IPS DF 6.9 (cell line): ENCODE measurements at regions not wholly inside any gene's neighbourhood (a gene's known extent, or its start where the extent isn't known, plus 50 kb on each side); places are given as distances from the start of the nearest gene placed in this dataset.

ENCODE experiments used
- DNase-seq: peaks from one replicate; pipeline ENCODE4 v3.0.0-alpha.2; 2013; ENCODE audit warnings: low read depth, low spot score
- H3K27ac ChIP-seq: one replicate; pipeline ENCODE4 v1.5.1; 2013; ENCODE audit warnings: low read length, control low read depth
- H3K27me3 ChIP-seq: 2 replicates; pipeline ENCODE4 v1.6.1; 2013; ENCODE audit warnings: mild to moderate bottlenecking, low read length; ENCODE audit not compliant: control insufficient read depth, insufficient read depth
- H3K36me3 ChIP-seq: 2 replicates; pipeline ENCODE4 v1.6.1; 2013; ENCODE audit warnings: low read length; ENCODE audit not compliant: control insufficient read depth, insufficient read depth
- H3K4me1 ChIP-seq: 2 replicates; pipeline ENCODE4 v1.6.1; 2013; ENCODE audit warnings: low read length; ENCODE audit not compliant: control insufficient read depth, insufficient read depth
- H3K4me3 ChIP-seq: 2 replicates; pipeline ENCODE4 v1.5.1; 2013; ENCODE audit warnings: mild to moderate bottlenecking, low read length
- H3K9me3 ChIP-seq: 2 replicates; pipeline ENCODE4 v1.6.1; 2013; ENCODE audit warnings: low read length, inconsistent platforms; ENCODE audit not compliant: control insufficient read depth, insufficient read depth
- WGBS: extraction: QIAGEN DNeasy Blood & Tissue Kit; methylation state at CpG from one replicate; pipeline ENCODE4 v1.1.7; 2013; ENCODE audit warnings: mixed read lengths, missing lambda C conversion rate; ENCODE audit not compliant: insufficient read length, insufficient coverage; 5-methylcytosine and 5-hydroxymethylcytosine counted together

- Histone ChIP-seq H3K9me3 (no peaks in the 10 kb centered on the region), H3K4me3 (no peak overlapping the region), H3K36me3 (no peaks in the 10 kb centered on the region), H3K27me3 (no peaks in the 10 kb centered on the region), H3K4me1 (no peaks in the 10 kb centered on the region), H3K27ac (no peak overlapping the region)
- no peak for DNase-seq
- no CpG with 5 or more reads among the region's 5 CpGs for whole genome bisulfite sequencing
Observed at GRCh38 chr1:38758820-38759219, 100.8 kb downstream of the RRAGC start.

- Histone ChIP-seq H3K27ac (no peak overlapping the region), H3K9me3 (no peaks in the 10 kb centered on the region), H3K4me1 (0 out of 2 replicates have a peak, but pooled peaks cover 1% of the 10 kb centered on the region), H3K4me3 (no peak overlapping the region), H3K36me3 (no peaks in the 10 kb centered on the region), H3K27me3 (no peaks in the 10 kb centered on the region)
- WGBS: no CpG with 5 or more reads among the region's 16 CpGs
- DNase-seq: no peak
Observed at GRCh38 chr1:38746941-38747600, 112.5 kb downstream of the RRAGC start.

GRCh38 chr1:38746402-38746935, 113.1 kb downstream of the RRAGC start:
- H3K27me3 ChIP-seq: no peaks in the 10 kb centered on the region
- no peaks in the 10 kb centered on the region for H3K36me3 ChIP-seq
- DNase-seq: no peak
- no peak overlapping the region for H3K4me3 ChIP-seq
- 0 out of 2 replicates have a peak, but pooled peaks cover 1% of the 10 kb centered on the region for H3K4me1 ChIP-seq
- no peak overlapping the region for H3K27ac ChIP-seq
- WGBS: no CpG with 5 or more reads among the region's 6 CpGs
- H3K9me3 ChIP-seq: no peaks in the 10 kb centered on the region

- Histone ChIP-seq H3K27me3 (no peaks in the 10 kb centered on the region), H3K4me1 (0 out of 2 replicates have a peak, but pooled peaks cover 1% of the 10 kb centered on the region), H3K9me3 (no peaks in the 10 kb centered on the region), H3K27ac (no peak overlapping the region), H3K4me3 (no peak overlapping the region), H3K36me3 (no peaks in the 10 kb centered on the region)
- DNase-seq: no peak
- no CpG with 5 or more reads among the region's 9 CpGs for WGBS
Observed at GRCh38 chr1:38745476-38746401, 113.8 kb downstream of the RRAGC start.

GRCh38 chr1:38744452-38745350, 114.9 kb downstream of the RRAGC start:
- DNase-seq: no peak
- Histone ChIP-seq H3K27me3 (no peaks in the 10 kb centered on the region), H3K27ac (no peak overlapping the region), H3K4me1 (0 out of 2 replicates have a peak, but pooled peaks cover 1% of the 10 kb centered on the region), H3K36me3 (no peaks in the 10 kb centered on the region), H3K9me3 (no peaks in the 10 kb centered on the region), H3K4me3 (no peak overlapping the region)
- WGBS: no CpG with 5 or more reads among the region's 10 CpGs

GRCh38 chr1:38743184-38743583, 116.4 kb downstream of the RRAGC start:
- no CpG with 5 or more reads among the region's 1 CpG for WGBS
- no peak overlapping the region for H3K27ac ChIP-seq
- DNase-seq: no peak
- H3K4me1 ChIP-seq: 0 out of 2 replicates have a peak, but pooled peaks cover 1% of the 10 kb centered on the region
- H3K27me3 ChIP-seq: no peaks in the 10 kb centered on the region
- H3K4me3 ChIP-seq: no peak overlapping the region
- H3K36me3 ChIP-seq: no peaks in the 10 kb centered on the region
- no peaks in the 10 kb centered on the region for H3K9me3 ChIP-seq

- Histone ChIP-seq H3K4me3 (no peak overlapping the region), H3K36me3 (no peaks in the 10 kb centered on the region), H3K27me3 (no peaks in the 10 kb centered on the region), H3K27ac (no peak overlapping the region), H3K9me3 (no peaks in the 10 kb centered on the region), H3K4me1 (no peaks in the 10 kb centered on the region)
- WGBS: no CpG with 5 or more reads among the region's 9 CpGs
- DNase-seq: no peak
Observed at GRCh38 chr1:38741341-38741740, 118.2 kb downstream of the RRAGC start.

- Histone ChIP-seq H3K36me3 (no peaks in the 10 kb centered on the region), H3K4me1 (no peaks in the 10 kb centered on the region), H3K27ac (no peak overlapping the region), H3K9me3 (no peaks in the 10 kb centered on the region), H3K4me3 (no peak overlapping the region), H3K27me3 (no peaks in the 10 kb centered on the region)
- WGBS: no CpG with 5 or more reads among the region's 6 CpGs
- DNase-seq: no peak
Observed at GRCh38 chr1:38740487-38740886, 119.1 kb downstream of the RRAGC start.

GRCh38 chr1:38738207-38738606, 121.4 kb downstream of the RRAGC start:
- Histone ChIP-seq H3K36me3 (no peaks in the 10 kb centered on the region), H3K27me3 (no peaks in the 10 kb centered on the region), H3K27ac (no peak overlapping the region), H3K4me1 (no peaks in the 10 kb centered on the region), H3K9me3 (no peaks in the 10 kb centered on the region), H3K4me3 (no peak overlapping the region)
- DNase-seq: no peak
- WGBS: no CpG with 5 or more reads among the region's 6 CpGs

- no CpG with 5 or more reads among the region's 1 CpG for WGBS
- no peaks in the 10 kb centered on the region for H3K9me3 ChIP-seq
- H3K27me3 ChIP-seq: no peaks in the 10 kb centered on the region
- no peak overlapping the region for H3K27ac ChIP-seq
- no peak overlapping the region for H3K4me3 ChIP-seq
- no peaks in the 10 kb centered on the region for H3K36me3 ChIP-seq
- no peak for DNase-seq
- no peaks in the 10 kb centered on the region for H3K4me1 ChIP-seq
Observed at GRCh38 chr1:38736399-38736798, 123.2 kb downstream of the RRAGC start.
